Hepatocyte (in vitro differentiated cells): ENCODE measurements at regions not wholly inside any gene's neighbourhood (a gene's known extent, or its start where the extent isn't known, plus 50 kb on each side); places are given as distances from the start of the nearest gene placed in this dataset.

ENCODE experiments used
- DNase-seq: peaks from one replicate; pipeline ENCODE4 v3.0.0-alpha.2; 2016; ENCODE audit warnings: low spot score
- H2AFZ ChIP-seq: fragments of 200-600 bp; sonication (generic); 2 replicates; pipeline ENCODE4 v1.6.0; 2016; ENCODE audit warnings: antibody characterized with exemption, mild to moderate bottlenecking
- H3K27ac ChIP-seq: fragments of 200-600 bp; sonication (generic); 2 replicates; pipeline ENCODE4 v1.5.1; 2016; ENCODE audit warnings: mild to moderate bottlenecking
- H3K27me3 ChIP-seq: fragments of 200-600 bp; sonication (generic); 2 replicates; pipeline ENCODE4 v1.6.1; 2016
- H3K36me3 ChIP-seq: fragments of 200-600 bp; sonication (generic); replicated peaks from 2 replicates; pipeline ENCODE4 v1.5.1; 2016; ENCODE audit warnings: low read depth; ENCODE audit not compliant: insufficient read depth
- H3K4me1 ChIP-seq: fragments of 200-600 bp; sonication (generic); 2 replicates; pipeline ENCODE4 v1.5.1; 2016; ENCODE audit warnings: mild to moderate bottlenecking, moderate library complexity; ENCODE audit not compliant: insufficient read depth
- H3K4me2 ChIP-seq: fragments of 200-600 bp; sonication (generic); 2 replicates; pipeline ENCODE4 v1.6.0; 2016
- H3K4me3 ChIP-seq: fragments of 200-600 bp; sonication (generic); 2 replicates; pipeline ENCODE4 v1.5.1; 2016; ENCODE audit warnings: mild to moderate bottlenecking
- H3K79me2 ChIP-seq: fragments of 200-600 bp; sonication (generic); 2 replicates; pipeline ENCODE4 v1.6.0; 2017; ENCODE audit warnings: mild to moderate bottlenecking
- H3K9me2 ChIP-seq: fragments of 200-600 bp; sonication (generic); replicated peaks from 2 replicates; pipeline ENCODE4 v1.6.0; 2017; ENCODE audit warnings: mild to moderate bottlenecking; ENCODE audit not compliant: insufficient read depth
- H3K9me3 ChIP-seq: fragments of 200-600 bp; sonication (generic); 2 replicates; pipeline ENCODE4 v1.5.1; 2016; ENCODE audit warnings: low read depth, mild to moderate bottlenecking
- H4K20me1 ChIP-seq: fragments of 200-600 bp; sonication (generic); 2 replicates; pipeline ENCODE4 v1.6.0; 2016; ENCODE audit warnings: mild to moderate bottlenecking; ENCODE audit not compliant: insufficient read depth, poor library complexity, severe bottlenecking
- EZH2 ChIP-seq: fragments of 200-600 bp; sonication (generic); IDR thresholded peaks from 2 replicates; pipeline ENCODE4 v1.6.1; 2016; ENCODE audit warnings: antibody characterized with exemption, mild to moderate bottlenecking, borderline replicate concordance
- EZH2phosphoT487 ChIP-seq: fragments of 200-600 bp; sonication (generic); IDR thresholded peaks from one replicate; pipeline ENCODE4 v1.6.1; 2018; ENCODE audit warnings: antibody characterized with exemption, mild to moderate bottlenecking, low read depth, moderate library complexity; ENCODE audit not compliant: unreplicated experiment, severe bottlenecking
- WGBS: methylation state at CpG from one replicate; pipeline ENCODE4 v1.1.6; 2016; ENCODE audit warnings: low lambda C conversion rate; ENCODE audit errors: missing lambda C conversion rate; 5-methylcytosine and 5-hydroxymethylcytosine counted together
- TF ChIP-seq, protein P1 (sequence below): fragments of 200-600 bp; sonication (generic); IDR thresholded peaks from 2 replicates; pipeline ENCODE4 v1.5.1; 2016; ENCODE audit warnings: antibody characterized with exemption, mild to moderate bottlenecking; ENCODE audit not compliant: poor library complexity

DNA sequence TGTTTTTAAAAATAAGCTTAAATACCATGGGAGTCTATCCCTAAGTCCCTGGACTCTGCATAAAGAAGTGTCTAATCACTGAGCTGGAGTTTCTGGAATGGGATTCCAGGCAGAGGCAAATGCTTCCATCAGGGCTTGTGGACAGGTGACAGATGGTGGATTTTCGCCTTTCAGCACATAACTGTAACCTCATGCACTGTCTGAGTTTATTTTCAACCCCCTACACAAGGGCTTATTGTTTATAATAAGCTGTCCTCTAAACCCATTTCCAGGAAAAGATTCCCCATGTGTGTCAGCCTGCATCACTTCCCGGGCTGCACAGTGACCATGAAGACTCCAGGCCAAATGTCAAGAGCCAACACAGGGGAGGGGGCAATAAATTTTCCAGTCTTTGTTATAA, 264.0 kb downstream of the PIK3R1 start:
- Histone ChIP-seq H4K20me1 (no peaks in the 10 kb centered on the region), H3K9me3 (no peaks in the 10 kb centered on the region), H3K27me3 (no peaks in the 10 kb centered on the region), H3K79me2 (no peaks in the 10 kb centered on the region), H3K27ac (no peak overlapping the region), H3K4me2 (no peak overlapping the region), H3K4me1 (peaks cover 5% of the 10 kb centered on the region), H2AFZ (no peak overlapping the region), H3K9me2 (no peaks in the 10 kb centered on the region), H3K4me3 (no peak overlapping the region), H3K36me3 (no peaks in the 10 kb centered on the region)
- no peak for DNase-seq
- no peak for TF ChIP-seq EZH2
- TF ChIP-seq, protein P1, sequence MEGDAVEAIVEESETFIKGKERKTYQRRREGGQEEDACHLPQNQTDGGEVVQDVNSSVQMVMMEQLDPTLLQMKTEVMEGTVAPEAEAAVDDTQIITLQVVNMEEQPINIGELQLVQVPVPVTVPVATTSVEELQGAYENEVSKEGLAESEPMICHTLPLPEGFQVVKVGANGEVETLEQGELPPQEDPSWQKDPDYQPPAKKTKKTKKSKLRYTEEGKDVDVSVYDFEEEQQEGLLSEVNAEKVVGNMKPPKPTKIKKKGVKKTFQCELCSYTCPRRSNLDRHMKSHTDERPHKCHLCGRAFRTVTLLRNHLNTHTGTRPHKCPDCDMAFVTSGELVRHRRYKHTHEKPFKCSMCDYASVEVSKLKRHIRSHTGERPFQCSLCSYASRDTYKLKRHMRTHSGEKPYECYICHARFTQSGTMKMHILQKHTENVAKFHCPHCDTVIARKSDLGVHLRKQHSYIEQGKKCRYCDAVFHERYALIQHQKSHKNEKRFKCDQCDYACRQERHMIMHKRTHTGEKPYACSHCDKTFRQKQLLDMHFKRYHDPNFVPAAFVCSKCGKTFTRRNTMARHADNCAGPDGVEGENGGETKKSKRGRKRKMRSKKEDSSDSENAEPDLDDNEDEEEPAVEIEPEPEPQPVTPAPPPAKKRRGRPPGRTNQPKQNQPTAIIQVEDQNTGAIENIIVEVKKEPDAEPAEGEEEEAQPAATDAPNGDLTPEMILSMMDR = no peak
- no peak for TF ChIP-seq EZH2phosphoT487
- 77% methylated on average over 2 of the region's 2 CpGs for WGBS

DNA sequence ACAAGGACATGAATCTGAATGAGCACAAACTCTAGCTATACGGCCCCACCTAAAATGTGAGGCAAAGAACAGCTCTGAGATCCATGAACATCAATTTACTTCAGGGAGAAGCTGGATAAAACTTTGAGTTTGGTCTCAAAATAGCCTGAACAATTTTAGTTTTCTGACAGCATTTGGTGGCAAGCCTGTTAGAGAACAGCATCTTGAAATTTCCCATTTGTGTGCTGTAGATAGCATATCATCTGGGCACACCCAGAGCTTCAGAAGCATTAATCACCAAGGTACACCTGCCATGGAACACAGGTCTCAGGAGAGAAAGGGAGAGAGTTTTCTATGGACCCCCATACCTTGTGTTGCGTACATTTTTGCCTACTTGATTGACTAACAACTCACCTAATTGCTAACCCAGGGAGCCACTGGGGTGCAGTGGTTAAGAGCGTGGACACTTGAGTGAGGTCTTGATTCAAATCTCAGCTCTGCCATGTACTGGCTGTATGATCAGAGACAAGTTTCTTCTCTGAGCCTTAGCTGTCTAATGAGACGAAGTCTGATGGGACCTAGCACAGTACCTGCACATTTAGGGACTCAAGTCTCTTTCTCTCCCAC, 264.9 kb downstream of the PIK3R1 start:
- Histone ChIP-seq H3K27me3 (no peaks in the 10 kb centered on the region), H3K79me2 (no peaks in the 10 kb centered on the region), H3K4me1 (peaks cover 5% of the 10 kb centered on the region), H3K4me3 (no peak overlapping the region), H4K20me1 (no peaks in the 10 kb centered on the region), H3K4me2 (no peak overlapping the region), H3K9me2 (no peaks in the 10 kb centered on the region), H3K27ac (no peak overlapping the region), H3K9me3 (no peaks in the 10 kb centered on the region), H3K36me3 (no peaks in the 10 kb centered on the region), H2AFZ (no peak overlapping the region)
- no peak for TF ChIP-seq EZH2phosphoT487
- TF ChIP-seq, protein P1 = no peak
- TF ChIP-seq EZH2 = no peak
- DNase-seq = no peak
- WGBS = 92% methylated on average over 4 of the region's 4 CpGs

DNA sequence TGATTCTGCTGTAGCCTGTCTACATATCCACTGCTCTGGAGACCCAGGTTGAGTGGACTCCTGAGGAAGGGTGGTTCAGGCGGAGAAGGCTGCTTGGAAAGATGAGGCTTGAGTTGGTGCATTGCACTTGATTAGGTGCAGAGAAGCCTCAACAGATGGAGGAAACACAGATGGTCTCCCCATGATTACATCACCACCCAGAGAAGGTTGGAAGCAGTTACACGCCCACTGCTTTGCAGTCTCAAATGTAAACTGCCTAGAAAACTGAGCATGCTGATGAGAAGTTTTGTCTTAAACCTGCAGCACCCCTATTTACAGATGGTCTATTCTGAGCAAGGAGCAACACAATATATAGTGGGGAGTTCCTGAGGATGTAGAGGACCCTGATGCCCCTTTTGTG, 266.6 kb downstream of the PIK3R1 start:
- Histone ChIP-seq H4K20me1 (no peaks in the 10 kb centered on the region), H3K79me2 (no peaks in the 10 kb centered on the region), H3K9me3 (no peaks in the 10 kb centered on the region), H2AFZ (no peak overlapping the region), H3K36me3 (no peaks in the 10 kb centered on the region), H3K4me2 (no peak overlapping the region), H3K4me1 (peaks cover 5% of the 10 kb centered on the region), H3K4me3 (no peak overlapping the region), H3K9me2 (no peaks in the 10 kb centered on the region), H3K27ac (no peak overlapping the region), H3K27me3 (no peaks in the 10 kb centered on the region)
- TF ChIP-seq EZH2phosphoT487 (no peak), EZH2 (no peak)
- TF ChIP-seq, protein P1 = no peak
- DNase-seq = no peak
- 87% methylated on average over 2 of the region's 2 CpGs for WGBS
